ENCODE measurements at regions not wholly inside any gene's neighbourhood (a gene's known extent, or its start where the extent isn't known, plus 50 kb on each side); places are given as distances from the start of the nearest gene placed in this dataset.

DNA sequence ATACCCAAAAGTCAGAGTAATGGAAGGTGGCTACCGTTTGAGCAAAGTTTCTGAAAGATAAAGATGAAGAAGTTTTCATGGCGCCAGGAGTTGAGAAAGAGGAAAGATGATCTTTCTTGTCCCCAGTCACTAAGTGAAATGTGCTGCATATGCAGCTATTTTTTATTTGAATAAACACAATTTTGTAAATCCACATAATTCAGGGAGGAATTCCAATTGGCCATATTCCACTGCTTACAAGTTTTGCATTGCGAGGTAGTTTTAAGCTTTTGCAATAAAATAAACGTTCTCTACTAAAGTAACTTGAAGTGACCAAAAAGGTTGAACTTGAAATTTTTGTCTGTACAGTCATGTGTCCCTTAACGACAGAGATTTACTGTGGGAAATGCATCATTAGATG is 139.3 kb upstream of the VCX2 start:
- H3K4me1 ChIP-seq (ENCODE audit: insufficient read depth, insufficient read length): no peaks in the 10 kb centered on the region
- H3K9ac ChIP-seq (ENCODE audit: insufficient read length, low read depth): no peak overlapping the region
- H3K4me3 ChIP-seq (ENCODE audit: insufficient read length, low read depth): no peak overlapping the region
- H3K36me3 ChIP-seq (ENCODE audit: insufficient read depth, insufficient read length, low read length): no peaks in the 10 kb centered on the region
- H3K9me3 ChIP-seq (ENCODE audit: insufficient read depth, low read length): no peaks in the 10 kb centered on the region
- H3K27me3 ChIP-seq (ENCODE audit: insufficient read depth, insufficient read length): no peaks in the 10 kb centered on the region
- no peak for TF ChIP-seq YY1 (IDR thresholded peaks at IDR 0.05; ENCODE audit: insufficient read depth, insufficient read length)
- no peak for TF ChIP-seq SUZ12 (IDR thresholded peaks at IDR 0.05; ENCODE audit: extremely low read depth, insufficient read depth, insufficient read length)
- no peak for TF ChIP-seq ZNF274 (IDR thresholded peaks at IDR 0.05; ENCODE audit: low read depth, low read length)
- no peak for DNase-seq (ENCODE audit: low read depth, low spot score)

DNA sequence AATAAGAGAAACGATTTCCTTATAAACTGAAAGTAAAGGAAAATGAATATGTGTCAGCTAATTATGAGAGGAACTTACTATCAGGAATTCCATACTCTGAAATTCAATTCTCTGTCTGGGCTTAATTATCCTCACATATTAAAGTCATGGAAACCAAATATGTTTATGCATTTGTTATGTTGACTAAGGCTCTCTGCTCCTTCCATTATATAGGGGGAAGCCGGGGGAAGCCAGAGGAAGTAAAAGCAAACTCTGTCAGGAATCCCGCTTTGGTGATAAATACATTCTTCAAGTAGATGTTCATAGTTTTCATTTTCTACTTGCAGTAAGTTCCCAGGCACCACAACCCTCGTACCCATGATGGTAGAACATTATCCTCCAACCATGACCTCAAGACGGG is 142.8 kb upstream of the VCX2 start:
- H3K4me1 ChIP-seq (ENCODE audit: insufficient read depth, insufficient read length): no peaks in the 10 kb centered on the region
- H3K4me3 ChIP-seq (ENCODE audit: insufficient read length, low read depth): no peak overlapping the region
- no peaks in the 10 kb centered on the region for H3K36me3 ChIP-seq (ENCODE audit: insufficient read depth, insufficient read length, low read length)
- no peaks in the 10 kb centered on the region for H3K9me3 ChIP-seq (ENCODE audit: insufficient read depth, low read length)
- TF ChIP-seq YY1 (IDR thresholded peaks at IDR 0.05; ENCODE audit: insufficient read depth, insufficient read length) (no peak), SUZ12 (IDR thresholded peaks at IDR 0.05; ENCODE audit: extremely low read depth, insufficient read depth, insufficient read length) (no peak), ZNF274 (IDR thresholded peaks at IDR 0.05; ENCODE audit: low read depth, low read length) (no peak)
- no peaks in the 10 kb centered on the region for H3K27me3 ChIP-seq (ENCODE audit: insufficient read depth, insufficient read length)
- no peak for DNase-seq (ENCODE audit: low read depth, low spot score)
- H3K9ac ChIP-seq (ENCODE audit: insufficient read length, low read depth): no peak overlapping the region

DNA sequence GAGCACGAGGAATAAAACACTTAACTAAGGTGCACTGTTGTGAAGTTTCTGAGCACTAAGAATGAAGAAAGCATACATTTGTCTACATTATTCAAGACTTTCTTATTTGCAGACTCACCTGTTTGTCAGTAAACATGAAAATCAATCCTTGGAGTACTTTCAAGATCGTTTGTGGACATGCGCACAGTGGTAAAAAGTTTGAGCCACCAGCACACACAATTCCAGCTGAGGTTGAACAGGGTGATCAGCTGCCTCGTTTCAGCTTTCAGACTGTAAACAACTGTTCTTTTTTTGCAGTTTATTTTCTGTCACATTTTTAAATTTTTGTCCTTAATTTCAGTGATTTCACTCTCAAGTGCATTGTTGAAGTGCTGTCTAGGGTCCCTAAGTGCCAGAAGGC is 143.8 kb upstream of the VCX2 start:
- Histone ChIP-seq H3K4me3 (ENCODE audit: insufficient read length, low read depth) (no peak overlapping the region), H3K9me3 (ENCODE audit: insufficient read depth, low read length) (no peaks in the 10 kb centered on the region), H3K27me3 (ENCODE audit: insufficient read depth, insufficient read length) (no peaks in the 10 kb centered on the region), H3K4me1 (ENCODE audit: insufficient read depth, insufficient read length) (no peaks in the 10 kb centered on the region), H3K36me3 (ENCODE audit: insufficient read depth, insufficient read length, low read length) (no peaks in the 10 kb centered on the region), H3K9ac (ENCODE audit: insufficient read length, low read depth) (no peak overlapping the region)
- no peak for DNase-seq (ENCODE audit: low read depth, low spot score)
- TF ChIP-seq YY1 (IDR thresholded peaks at IDR 0.05; ENCODE audit: insufficient read depth, insufficient read length): no peak
- no peak for TF ChIP-seq ZNF274 (IDR thresholded peaks at IDR 0.05; ENCODE audit: low read depth, low read length)
- no peak for TF ChIP-seq SUZ12 (IDR thresholded peaks at IDR 0.05; ENCODE audit: extremely low read depth, insufficient read depth, insufficient read length)

DNA sequence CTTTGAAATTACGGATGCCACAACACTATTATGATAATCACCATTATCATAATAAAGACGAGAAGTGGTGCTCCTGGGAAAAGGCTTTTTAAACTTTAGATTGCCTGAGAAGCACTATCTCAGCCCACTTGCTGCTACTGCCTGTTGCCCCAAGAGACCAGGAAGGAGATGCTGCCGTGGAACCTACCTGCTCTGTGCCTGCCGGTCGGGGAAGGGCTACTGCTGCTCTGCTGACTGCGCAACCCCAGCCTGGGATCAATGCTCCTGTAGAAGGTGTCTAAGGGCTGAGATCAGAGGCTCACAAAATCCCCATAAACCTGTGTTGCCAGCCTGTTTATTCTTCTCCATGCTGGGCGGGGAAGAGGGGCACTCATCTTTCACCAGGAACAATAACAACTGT is 145.3 kb upstream of the VCX3B start:
- Histone ChIP-seq H3K4me1 (ENCODE audit: insufficient read depth, insufficient read length) (no peaks in the 10 kb centered on the region), H3K36me3 (ENCODE audit: insufficient read depth, insufficient read length, low read length) (no peaks in the 10 kb centered on the region), H3K27me3 (ENCODE audit: insufficient read depth, insufficient read length) (no peaks in the 10 kb centered on the region), H3K4me3 (ENCODE audit: insufficient read length, low read depth) (no peak overlapping the region), H3K9me3 (ENCODE audit: insufficient read depth, low read length) (no peaks in the 10 kb centered on the region), H3K9ac (ENCODE audit: insufficient read length, low read depth) (no peak overlapping the region)
- no peak for DNase-seq (ENCODE audit: low read depth, low spot score)
- no peak for TF ChIP-seq ZNF274 (IDR thresholded peaks at IDR 0.05; ENCODE audit: low read depth, low read length)
- TF ChIP-seq SUZ12 (IDR thresholded peaks at IDR 0.05; ENCODE audit: extremely low read depth, insufficient read depth, insufficient read length): no peak
- no peak for TF ChIP-seq YY1 (IDR thresholded peaks at IDR 0.05; ENCODE audit: insufficient read depth, insufficient read length)

DNA sequence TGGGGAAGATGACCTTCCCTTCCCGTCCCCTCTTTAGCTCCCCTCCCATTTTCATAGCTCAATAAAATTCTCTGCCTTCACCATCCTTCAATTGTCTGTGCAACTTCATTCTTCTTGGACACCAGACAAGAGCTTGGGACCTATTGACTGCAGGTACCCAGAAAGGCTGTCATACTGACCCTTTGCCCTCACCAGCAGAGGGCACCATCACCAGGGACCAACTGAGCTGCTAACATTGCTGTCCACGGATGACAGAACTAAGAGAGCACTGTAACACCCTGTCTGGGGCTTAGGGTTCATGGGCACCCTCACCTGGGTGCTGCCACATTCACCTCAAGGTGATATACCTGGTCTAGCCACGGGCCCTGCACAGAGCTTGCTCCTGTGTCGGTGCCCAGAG is 141.3 kb upstream of the VCX3B start:
- no peak overlapping the region for H3K9ac ChIP-seq (ENCODE audit: insufficient read length, low read depth)
- no peaks in the 10 kb centered on the region for H3K4me1 ChIP-seq (ENCODE audit: insufficient read depth, insufficient read length)
- H3K27me3 ChIP-seq (ENCODE audit: insufficient read depth, insufficient read length): no peaks in the 10 kb centered on the region
- DNase-seq (ENCODE audit: low read depth, low spot score): no peak
- TF ChIP-seq SUZ12 (IDR thresholded peaks at IDR 0.05; ENCODE audit: extremely low read depth, insufficient read depth, insufficient read length): no peak
- no peak for TF ChIP-seq YY1 (IDR thresholded peaks at IDR 0.05; ENCODE audit: insufficient read depth, insufficient read length)
- H3K9me3 ChIP-seq (ENCODE audit: insufficient read depth, low read length): no peaks in the 10 kb centered on the region
- no peak overlapping the region for H3K4me3 ChIP-seq (ENCODE audit: insufficient read length, low read depth)
- no peaks in the 10 kb centered on the region for H3K36me3 ChIP-seq (ENCODE audit: insufficient read depth, insufficient read length, low read length)

DNA sequence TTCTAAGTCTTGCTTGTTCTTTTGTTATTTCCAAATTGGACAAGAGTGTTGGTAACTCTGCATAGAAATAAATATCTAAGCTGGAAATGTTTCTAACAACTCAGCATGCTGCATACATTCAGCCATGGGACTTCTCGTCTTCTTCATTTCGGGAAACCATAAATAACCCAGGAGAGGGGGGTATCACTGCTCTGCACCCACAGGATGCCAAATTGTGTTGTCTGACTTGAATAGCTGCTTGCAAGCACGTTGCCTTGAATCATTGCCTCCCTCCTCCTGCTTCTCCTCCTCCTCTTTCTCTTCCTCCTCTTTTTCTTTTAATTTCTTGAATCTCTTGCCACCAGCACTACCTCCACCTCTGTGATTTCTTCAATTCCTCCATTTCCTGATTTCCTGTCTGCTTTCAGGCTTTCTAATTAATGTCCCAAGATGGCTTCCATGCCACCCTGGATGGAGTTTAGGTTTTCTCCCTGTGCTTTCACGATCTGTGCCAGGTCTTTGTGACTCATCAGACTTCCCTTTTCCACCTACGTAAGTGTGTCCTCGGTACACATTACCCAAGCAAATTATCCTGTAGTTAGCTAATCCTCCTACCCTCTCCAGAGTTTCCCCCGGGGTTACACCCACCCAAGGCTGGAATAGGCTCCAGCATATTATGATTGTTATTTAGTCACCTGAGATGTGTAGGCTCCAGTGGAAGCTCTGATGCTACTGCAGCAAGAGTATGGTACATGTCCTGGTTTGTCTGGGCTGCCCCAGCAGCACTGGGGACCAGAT is 122.6 kb upstream of the VCX3B start:
- DNase-seq (ENCODE audit: low read depth, low spot score): no peak
- TF ChIP-seq YY1 (IDR thresholded peaks at IDR 0.05; ENCODE audit: insufficient read depth, insufficient read length): no peak
- TF ChIP-seq SUZ12 (IDR thresholded peaks at IDR 0.05; ENCODE audit: extremely low read depth, insufficient read depth, insufficient read length): no peak
- no peak for TF ChIP-seq ZNF274 (IDR thresholded peaks at IDR 0.05; ENCODE audit: low read depth, low read length)
- Histone ChIP-seq H3K4me1 (ENCODE audit: insufficient read depth, insufficient read length) (no peaks in the 10 kb centered on the region), H3K9me3 (ENCODE audit: insufficient read depth, low read length) (no peaks in the 10 kb centered on the region), H3K36me3 (ENCODE audit: insufficient read depth, insufficient read length, low read length) (no peaks in the 10 kb centered on the region), H3K4me3 (ENCODE audit: insufficient read length, low read depth) (no peak overlapping the region), H3K27me3 (ENCODE audit: insufficient read depth, insufficient read length) (no peaks in the 10 kb centered on the region), H3K9ac (ENCODE audit: insufficient read length, low read depth) (no peak overlapping the region)

DNA sequence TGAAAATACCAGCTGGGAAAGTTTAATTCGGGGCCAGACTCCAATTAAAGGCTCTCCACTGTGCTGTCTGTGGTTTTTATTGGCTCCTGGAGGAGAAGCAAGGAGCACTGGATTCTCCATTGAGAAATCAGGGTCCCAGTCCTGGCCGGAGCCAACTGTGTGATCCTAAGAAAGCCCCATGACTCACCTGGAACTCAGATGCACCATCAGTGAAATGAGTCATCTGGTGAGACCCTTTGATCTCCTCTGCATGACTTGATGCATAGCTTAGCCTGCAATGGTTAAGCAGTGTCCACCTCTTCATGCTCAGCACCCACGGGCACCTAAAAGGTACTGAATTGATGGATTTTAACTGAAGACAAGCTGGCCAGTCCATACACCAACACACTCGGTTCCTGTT is 119.2 kb upstream of the VCX3B start:
- no peak overlapping the region for H3K9ac ChIP-seq (ENCODE audit: insufficient read length, low read depth)
- no peaks in the 10 kb centered on the region for H3K9me3 ChIP-seq (ENCODE audit: insufficient read depth, low read length)
- no peaks in the 10 kb centered on the region for H3K27me3 ChIP-seq (ENCODE audit: insufficient read depth, insufficient read length)
- H3K36me3 ChIP-seq (ENCODE audit: insufficient read depth, insufficient read length, low read length): no peaks in the 10 kb centered on the region
- no peak for DNase-seq (ENCODE audit: low read depth, low spot score)
- H3K4me1 ChIP-seq (ENCODE audit: insufficient read depth, insufficient read length): no peaks in the 10 kb centered on the region
- no peak overlapping the region for H3K4me3 ChIP-seq (ENCODE audit: insufficient read length, low read depth)
- TF ChIP-seq SUZ12 (IDR thresholded peaks at IDR 0.05; ENCODE audit: extremely low read depth, insufficient read depth, insufficient read length): no peak

Data from NT2/D1 (cell line).